Astrocyte of the cerebellum (primary cell): ENCODE measurements at regions not wholly inside any gene's neighbourhood (a gene's known extent, or its start where the extent isn't known, plus 50 kb on each side); places are given as distances from the start of the nearest gene placed in this dataset.

Experiments
- DNase-seq: peaks from one replicate; pipeline ENCODE4 v3.0.0-alpha.2; 2011; ENCODE audit warnings: low read depth
- H3K4me3 ChIP-seq: 2 replicates; pipeline ENCODE4 v1.5.1; 2011; ENCODE audit warnings: mild to moderate bottlenecking, low read depth, low read length, moderate library complexity
- in situ Hi-C: cut with HindIII; loops from 2 replicates; pipeline ENCODE4 v1.10.0; 2017; ENCODE audit warnings: low sequenced_read_pairs
- TF ChIP-seq, protein P1 (sequence below): IDR thresholded peaks from 2 replicates; pipeline ENCODE4 v1.5.1; 2012; ENCODE audit warnings: low read length, low read depth, moderate library complexity, mild to moderate bottlenecking; ENCODE audit errors: missing control alignments

GRCh38 chr3:21100656-21101359 is 650.2 kb downstream of the ZNF385D start:
- TF ChIP-seq, protein P1, sequence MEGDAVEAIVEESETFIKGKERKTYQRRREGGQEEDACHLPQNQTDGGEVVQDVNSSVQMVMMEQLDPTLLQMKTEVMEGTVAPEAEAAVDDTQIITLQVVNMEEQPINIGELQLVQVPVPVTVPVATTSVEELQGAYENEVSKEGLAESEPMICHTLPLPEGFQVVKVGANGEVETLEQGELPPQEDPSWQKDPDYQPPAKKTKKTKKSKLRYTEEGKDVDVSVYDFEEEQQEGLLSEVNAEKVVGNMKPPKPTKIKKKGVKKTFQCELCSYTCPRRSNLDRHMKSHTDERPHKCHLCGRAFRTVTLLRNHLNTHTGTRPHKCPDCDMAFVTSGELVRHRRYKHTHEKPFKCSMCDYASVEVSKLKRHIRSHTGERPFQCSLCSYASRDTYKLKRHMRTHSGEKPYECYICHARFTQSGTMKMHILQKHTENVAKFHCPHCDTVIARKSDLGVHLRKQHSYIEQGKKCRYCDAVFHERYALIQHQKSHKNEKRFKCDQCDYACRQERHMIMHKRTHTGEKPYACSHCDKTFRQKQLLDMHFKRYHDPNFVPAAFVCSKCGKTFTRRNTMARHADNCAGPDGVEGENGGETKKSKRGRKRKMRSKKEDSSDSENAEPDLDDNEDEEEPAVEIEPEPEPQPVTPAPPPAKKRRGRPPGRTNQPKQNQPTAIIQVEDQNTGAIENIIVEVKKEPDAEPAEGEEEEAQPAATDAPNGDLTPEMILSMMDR, result no peak
- in situ Hi-C loops, result no loop called here
- H3K4me3 ChIP-seq, result no peak overlapping the region
- DNase-seq, result no peak

- in situ Hi-C loops, result no loop called here
- TF ChIP-seq, protein P1, result no peak
- no peak for DNase-seq
- no peak overlapping the region for H3K4me3 ChIP-seq
These were observed 656.3 kb downstream of the ZNF385D start for GRCh38 chr3:21094686-21095085.

- no peak overlapping the region for H3K4me3 ChIP-seq
- no peak for DNase-seq
- TF ChIP-seq, protein P1, result no peak
- in situ Hi-C loops, result no loop called here
These were observed 677.4 kb downstream of the ZNF385D start for GRCh38 chr3:21073561-21073960.

DNA sequence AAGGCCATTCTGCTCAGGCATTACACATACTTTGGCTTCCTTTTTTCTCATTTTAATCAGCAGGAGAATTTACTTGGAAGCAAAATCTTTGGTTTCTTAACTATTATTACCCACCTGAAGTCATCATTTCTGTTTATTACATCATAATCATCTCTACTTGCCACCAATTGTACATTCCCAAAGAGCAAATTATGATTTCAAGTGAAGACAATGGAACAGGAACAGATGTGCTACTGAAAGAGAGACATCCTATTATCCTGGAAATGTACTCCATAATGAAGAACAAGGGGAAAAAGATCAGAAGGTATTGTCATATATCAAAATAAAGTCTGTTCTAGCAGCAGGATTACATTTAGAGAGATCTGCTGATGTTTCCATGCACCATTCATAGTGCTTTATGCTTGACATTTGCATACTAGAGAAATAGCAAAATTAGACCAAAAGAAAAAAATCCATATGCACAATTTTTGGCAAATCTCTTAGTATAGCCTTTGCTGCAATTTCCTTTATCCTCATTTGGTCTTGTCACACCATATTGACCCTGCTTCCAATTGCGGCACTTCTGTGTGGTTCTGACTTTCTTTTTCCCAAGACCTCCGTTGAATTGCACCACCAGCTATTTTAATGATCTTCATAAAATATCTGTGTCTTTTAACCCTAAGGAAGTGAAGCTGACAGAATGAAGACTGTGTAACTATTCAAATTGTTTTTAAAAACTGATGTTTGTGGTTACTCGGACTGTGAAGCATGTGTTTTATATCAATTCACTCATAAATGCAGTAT is 683.8 kb downstream of the ZNF385D start:
- TF ChIP-seq, protein P1, result no peak
- in situ Hi-C loops, result no loop called here
- DNase-seq, result no peak

DNA sequence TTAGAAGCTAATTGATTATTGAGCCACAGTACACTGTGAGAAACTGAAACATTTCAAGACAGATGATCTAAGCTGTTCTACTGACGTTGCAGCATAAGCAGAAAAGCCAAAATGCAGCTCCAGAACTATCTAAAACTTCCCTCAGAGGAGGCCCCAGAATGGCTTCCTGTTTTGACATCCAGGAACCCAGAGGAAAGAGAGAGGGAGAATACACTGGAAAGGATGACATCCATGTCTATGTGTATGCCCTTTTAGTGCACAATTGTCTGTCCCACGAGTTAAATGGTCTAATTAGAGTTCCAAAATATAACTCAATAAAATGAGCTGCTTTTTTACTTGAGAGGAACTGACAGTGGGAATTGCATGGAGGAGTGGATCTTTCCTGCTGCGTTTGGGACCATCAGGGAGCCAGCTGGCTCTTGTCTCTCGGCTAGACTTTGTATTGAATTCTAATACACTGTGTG is 688.1 kb downstream of the ZNF385D start:
- in situ Hi-C loops, result no loop called here
- TF ChIP-seq, protein P1, result no peak
- no peak overlapping the region for H3K4me3 ChIP-seq
- DNase-seq, result no peak

More for the DNA sequence above, 683.8 kb downstream of the ZNF385D start:
- H3K4me3 ChIP-seq, result no peak overlapping the region

GRCh38 chr3:21059404-21059803 is 691.6 kb downstream of the ZNF385D start:
- in situ Hi-C loops, result no loop called here
- TF ChIP-seq, protein P1, result no peak

More at GRCh38 chr3:21059404-21059803, 691.6 kb downstream of the ZNF385D start:
- DNase-seq, result no peak
- H3K4me3 ChIP-seq, result no peak overlapping the region
